Panc1 (cell line): ENCODE measurements at regions not wholly inside any gene's neighbourhood (a gene's known extent, or its start where the extent isn't known, plus 50 kb on each side); places are given as distances from the start of the nearest gene placed in this dataset.

ENCODE experiments used
- ATAC-seq: fragments of 200-7000 bp; cut with Tn5 transposase; 2 replicates; pipeline ENCODE4 v1.9.1; 2020; ENCODE audit warnings: mild to moderate bottlenecking, moderate library complexity
- BruUV-seq: library from RNA; stranded (reverse); fragments of 400-500 nt; replicated peaks from 2 replicates; lab custom pipeline; 2021; lab: Mats Ljungman, UMichigan
- CTCF ChIA-PET: fragments of 300-600 bp; sonication (Branson Sonifier 250); formaldehyde crosslinking; loops from one replicate; lab custom pipeline; 2022; ENCODE audit warnings: antibody characterized with exemption; lab: Charles Lee
- POLR2A ChIA-PET: fragments of 300-600 bp; sonication (Branson Sonifier 250); formaldehyde crosslinking; loops from one replicate; lab custom pipeline; 2022; ENCODE audit warnings: antibody characterized with exemption; lab: Charles Lee
- DNase-seq: peaks from one replicate; pipeline ENCODE4 v3.0.0-alpha.2; 2010; ENCODE audit warnings: low read depth, low spot score
- H3K27ac ChIP-seq: 2 replicates; pipeline ENCODE4 v1.5.1; 2011; ENCODE audit warnings: mild to moderate bottlenecking, low read length, inconsistent platforms
- H3K27me3 ChIP-seq: fragments of 200-500 bp; sonication (Bioruptor generic); 2 replicates; pipeline ENCODE4 v1.6.0; 2014; ENCODE audit warnings: low read length, inconsistent platforms; ENCODE audit not compliant: control insufficient read depth, insufficient read depth
- H3K36me3 ChIP-seq: fragments of 200-500 bp; sonication (Bioruptor generic); 2 replicates; pipeline ENCODE4 v1.5.1; 2014; ENCODE audit warnings: inconsistent platforms, mild to moderate bottlenecking, low read length, moderate library complexity; ENCODE audit not compliant: control insufficient read depth, insufficient read depth
- H3K4me1 ChIP-seq: 2 replicates; pipeline ENCODE4 v1.5.1; 2011; ENCODE audit warnings: inconsistent platforms, mild to moderate bottlenecking, low read length, moderate library complexity; ENCODE audit not compliant: control insufficient read depth, insufficient read depth
- H3K4me3 ChIP-seq, 2 experiments: 2 replicates each; pipeline ENCODE4 v1.5.1; 2011 to 2012; ENCODE audit warnings: low read depth in 2 of 2, low read length in 2 of 2, mild to moderate bottlenecking in 2 of 2, inconsistent platforms in 1 of 2, moderate library complexity in 1 of 2
- H3K9me3 ChIP-seq: fragments of 200-500 bp; sonication (Bioruptor generic); 2 replicates; pipeline ENCODE4 v1.5.1; 2014; ENCODE audit warnings: low read depth, mild to moderate bottlenecking, inconsistent platforms, low read length, moderate library complexity; ENCODE audit not compliant: control insufficient read depth, insufficient read depth
- CTCF ChIP-seq: fragments of 450-650 bp; IDR thresholded peaks from 2 replicates; pipeline ENCODE4 v1.5.1; 2017; ENCODE audit warnings: mild to moderate bottlenecking
- POLR2AphosphoS5 ChIP-seq: IDR thresholded peaks from 2 replicates; pipeline ENCODE4 v1.6.1; 2012; ENCODE audit warnings: mild to moderate bottlenecking, low read depth, low read length, moderate library complexity
- REST ChIP-seq, 2 experiments: IDR thresholded peaks; 2 replicates each; pipeline ENCODE4 v1.6.1; 2011 to 2012; ENCODE audit warnings: low read depth in 2 of 2, control low read depth in 1 of 2, low read length in 1 of 2, mild to moderate bottlenecking in 1 of 2, moderate library complexity in 1 of 2; ENCODE audit not compliant: insufficient read depth in 1 of 2
- SIN3A ChIP-seq: IDR thresholded peaks from 2 replicates; pipeline ENCODE4 v1.6.1; 2012; ENCODE audit warnings: low read depth, mild to moderate bottlenecking, low read length, moderate library complexity, borderline replicate concordance; ENCODE audit not compliant: insufficient read depth
- TCF7L2 ChIP-seq: IDR thresholded peaks from 2 replicates; pipeline ENCODE4 v1.6.1; 2011; ENCODE audit warnings: mild to moderate bottlenecking, low read depth, low read length, inconsistent platforms
- in situ Hi-C: cut with HindIII; loops from 2 replicates; pipeline ENCODE4 v1.10.0; 2016; ENCODE audit warnings: low sequenced_read_pairs, low pct_unique_long_range_greater_than_20kb
- intact Hi-C: fragments of 100-400 bp; cut with micrococcal nuclease; formaldehyde crosslinking; loops from one replicate; pipeline ENCODE4 v1.10.0; 2022; ENCODE audit not compliant: unreplicated experiment

GRCh38 chr12:9325471-9325870 lies 117.3 kb upstream of the PZP start:
- ChIA-PET POLR2A (no interaction called here), CTCF (no interaction called here)
- no peaks in the 10 kb centered on the region for H3K9me3 ChIP-seq
- no peak overlapping the region for H3K4me3 ChIP-seq
- no peaks in the 10 kb centered on the region for H3K4me1 ChIP-seq
- H3K36me3 ChIP-seq = no peaks in the 10 kb centered on the region
- BruUV-seq = no TSS peak
- DNase-seq (no peak), ATAC-seq (no peak)
- in situ Hi-C loops (no loop called here), intact Hi-C loops (no loop called here)
- H3K27ac ChIP-seq = no peak overlapping the region
- TF ChIP-seq SIN3A (no peak), CTCF (no peak), POLR2AphosphoS5 (no peak), TCF7L2 (no peak), REST (IDR thresholded peaks at IDR 0.05; ENCODE audit: insufficient read depth in 1 of 2, low read depth in 2 of 2, low read length in 1 of 2) (no peak)
- H3K27me3 ChIP-seq = no peaks in the 10 kb centered on the region

- Histone ChIP-seq H3K4me1 (no peaks in the 10 kb centered on the region), H3K27ac (no peak overlapping the region), H3K27me3 (no peaks in the 10 kb centered on the region), H3K36me3 (no peaks in the 10 kb centered on the region), H3K9me3 (no peaks in the 10 kb centered on the region), H3K4me3 (no peak overlapping the region)
- ChIA-PET POLR2A (no interaction called here), CTCF (no interaction called here)
- intact Hi-C loops = no loop called here
- TF ChIP-seq SIN3A = no peak
- ATAC-seq (no peak), DNase-seq (no peak)
- in situ Hi-C loops = no loop called here
- BruUV-seq = no TSS peak
These were observed 116.6 kb upstream of the PZP start for GRCh38 chr12:9324782-9325181.

- DNase-seq = no peak
- in situ Hi-C loops = no loop called here
- Histone ChIP-seq H3K27ac (no peak overlapping the region), H3K36me3 (no peaks in the 10 kb centered on the region), H3K27me3 (no peaks in the 10 kb centered on the region), H3K4me1 (no peaks in the 10 kb centered on the region), H3K4me3 (no peak overlapping the region), H3K9me3 (no peaks in the 10 kb centered on the region)
- ChIA-PET CTCF (interaction anchor here (0.7 kb wide), 1 partner anchor 26 kb away, joined by 4 read pairs; no protein-coding TSS in a partner anchor), POLR2A (no interaction called here)
- no TSS peak for BruUV-seq
- intact Hi-C loops = no loop called here
- TF ChIP-seq REST (IDR thresholded peaks at IDR 0.05; ENCODE audit: insufficient read depth in 1 of 2, low read depth in 2 of 2, low read length in 1 of 2) (no peak), POLR2AphosphoS5 (no peak), CTCF (no peak), SIN3A (no peak), TCF7L2 (no peak)
- no peak for ATAC-seq
These were observed 115.0 kb upstream of the PZP start for GRCh38 chr12:9323144-9323681.
